HG02623 (cell line): ENCODE measurements at regions not wholly inside any gene's neighbourhood (a gene's known extent, or its start where the extent isn't known, plus 50 kb on each side); places are given as distances from the start of the nearest gene placed in this dataset.

Source experiments
- ATAC-seq: cut with Tn5 transposase; IDR thresholded peaks from one replicate; pipeline ENCODE4 v1.9.1; 2021; ENCODE audit warnings: moderate library complexity; ENCODE audit not compliant: unreplicated experiment

- ATAC-seq, result no peak
Observed at GRCh38 chr12:67370979-67371378, 101.8 kb downstream of the CAND1 start.

- ATAC-seq, result no peak
Observed at GRCh38 chr12:67377021-67377420, 107.9 kb downstream of the CAND1 start.

- ATAC-seq, result no peak
Observed at GRCh38 chr12:67377541-67377940, 108.4 kb downstream of the CAND1 start.

GRCh38 chr12:67382241-67382871 lies 113.2 kb downstream of the CAND1 start:
- no peak for ATAC-seq

- no peak for ATAC-seq
Observed at GRCh38 chr12:67386869-67387565, 117.9 kb downstream of the CAND1 start.

GRCh38 chr12:67388331-67389138 lies 119.4 kb downstream of the CAND1 start:
- no peak for ATAC-seq

GRCh38 chr12:67390273-67390672 lies 121.1 kb downstream of the CAND1 start:
- ATAC-seq, result no peak

GRCh38 chr12:67391034-67391433 lies 121.9 kb downstream of the CAND1 start:
- ATAC-seq, result no peak

- ATAC-seq, result no peak
Observed at GRCh38 chr12:67391656-67392055, 122.5 kb downstream of the CAND1 start.

GRCh38 chr12:67394550-67394949 lies 125.4 kb downstream of the CAND1 start:
- no peak for ATAC-seq

- ATAC-seq, result no peak
Observed at GRCh38 chr12:67400742-67401141, 131.6 kb downstream of the CAND1 start.

- no peak for ATAC-seq
Observed at GRCh38 chr12:67410246-67410645, 141.1 kb downstream of the CAND1 start.

- ATAC-seq, result no peak
Observed at GRCh38 chr12:67410667-67411067, 141.5 kb downstream of the CAND1 start.

GRCh38 chr12:67411562-67411961 lies 142.4 kb downstream of the CAND1 start:
- ATAC-seq, result no peak

- ATAC-seq, result no peak
Observed at GRCh38 chr12:67413577-67413976, 144.4 kb downstream of the CAND1 start.

GRCh38 chr12:67414011-67414715 lies 145.0 kb downstream of the CAND1 start:
- ATAC-seq, result no peak

GRCh38 chr12:67415473-67415872 lies 146.3 kb downstream of the CAND1 start:
- ATAC-seq, result no peak

- ATAC-seq, result no peak
Observed at GRCh38 chr12:67419810-67420209, 150.7 kb downstream of the CAND1 start.

GRCh38 chr12:67420506-67420905 lies 151.3 kb downstream of the CAND1 start:
- no peak for ATAC-seq

GRCh38 chr12:67422081-67422480 lies 152.9 kb downstream of the CAND1 start:
- ATAC-seq, result no peak

GRCh38 chr12:67424784-67425183 lies 155.6 kb downstream of the CAND1 start:
- no peak for ATAC-seq
